ENCODE measurements at regions not wholly inside any gene's neighbourhood (a gene's known extent, or its start where the extent isn't known, plus 50 kb on each side); places are given as distances from the start of the nearest gene placed in this dataset.

DNA sequence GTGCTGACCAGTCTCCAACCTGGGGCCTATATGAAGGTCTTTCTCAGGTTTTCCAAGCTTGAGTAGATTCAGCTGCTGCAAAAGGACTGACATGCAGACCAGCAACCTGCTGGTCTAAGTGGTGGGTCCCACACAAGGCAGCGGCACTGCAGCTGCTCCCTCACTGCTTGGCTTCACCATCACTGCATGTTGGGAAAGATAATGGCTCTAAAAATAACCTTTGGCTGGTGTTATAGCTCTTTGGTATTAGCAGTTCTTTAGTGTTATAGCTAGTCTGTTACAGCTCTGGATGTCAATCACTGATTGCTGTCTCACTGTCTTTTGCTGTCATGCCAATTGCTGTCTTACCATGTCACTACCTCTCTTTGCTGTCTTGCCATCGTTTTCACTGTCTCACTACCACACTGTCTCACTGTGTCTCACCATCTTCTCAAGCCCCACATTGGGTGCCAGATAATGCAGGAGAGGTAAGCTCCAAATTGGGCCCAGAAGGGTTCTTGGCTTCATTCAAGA lies 726.4 kb downstream of the TENT5A start:
- peaks cover 0 to 1% (median 0%) of the 10 kb centered on the region in 3 donors for H3K27me3 Mint-ChIP-seq (ENCODE audit: low read depth in 3 of 3)
- Histone ChIP-seq H2AFZ (ENCODE audit: insufficient read depth, low read depth, low read length, poor library complexity, severe bottlenecking) (no peak overlapping the region), H3K36me3 (replicated peaks in 1 of 2; ENCODE audit: control insufficient read depth in 1 of 2, insufficient read depth in 2 of 2, low read length in 2 of 2) (no peaks in the 10 kb centered on the region), H3K27ac (ENCODE audit: low read depth in 1 of 2, low read length in 2 of 2) (no peak overlapping the region), H3K4me1 (ENCODE audit: control insufficient read depth in 1 of 2, insufficient read depth in 2 of 2, low read length in 2 of 2) (no peaks in the 10 kb centered on the region), H3K9ac (ENCODE audit: insufficient read depth, low read length, poor library complexity, severe bottlenecking) (no peak overlapping the region), H3K9me3 (replicated peaks in 1 of 2; ENCODE audit: control insufficient read depth in 1 of 2, insufficient read depth in 1 of 2, low read length in 2 of 2) (peaks cover 28 to 40% of the 10 kb centered on the region in 2 donors), H3K79me2 (ENCODE audit: insufficient read depth, low read length) (no peaks in the 10 kb centered on the region), H3K4me2 (replicated peaks; ENCODE audit: extremely low read depth, low read length, poor library complexity, severe bottlenecking) (no peak overlapping the region), H4K20me1 (ENCODE audit: insufficient read depth, low read length) (no peaks in the 10 kb centered on the region), H3K4me3 (replicated peaks in 1 of 3; ENCODE audit: low read depth in 2 of 3, low read length in 3 of 3) (no peak overlapping the region), H3K27me3 (ENCODE audit: control insufficient read depth in 2 of 2, insufficient read depth in 2 of 2, low read length in 2 of 2) (no peaks in the 10 kb centered on the region)
- WGBS (ENCODE audit: insufficient coverage) = 100% methylated on average over 1 of the region's 2 CpGs
- peaks cover 4 to 18% (median 10%) of the 10 kb centered on the region in 7 donors for H3K9me3 Mint-ChIP-seq
- H3K27ac Mint-ChIP-seq = peak overlapping the region in 1 of 7 donors; percentile 18
- peak in 1 of 3 donors; percentile 0 for DNase-seq
- H3K36me3 Mint-ChIP-seq = no peaks in the 10 kb centered on the region
- H3K4me3 Mint-ChIP-seq = no peak overlapping the region
- no peaks in the 10 kb centered on the region for H3K4me1 Mint-ChIP-seq
- TF ChIP-seq, protein P1, sequence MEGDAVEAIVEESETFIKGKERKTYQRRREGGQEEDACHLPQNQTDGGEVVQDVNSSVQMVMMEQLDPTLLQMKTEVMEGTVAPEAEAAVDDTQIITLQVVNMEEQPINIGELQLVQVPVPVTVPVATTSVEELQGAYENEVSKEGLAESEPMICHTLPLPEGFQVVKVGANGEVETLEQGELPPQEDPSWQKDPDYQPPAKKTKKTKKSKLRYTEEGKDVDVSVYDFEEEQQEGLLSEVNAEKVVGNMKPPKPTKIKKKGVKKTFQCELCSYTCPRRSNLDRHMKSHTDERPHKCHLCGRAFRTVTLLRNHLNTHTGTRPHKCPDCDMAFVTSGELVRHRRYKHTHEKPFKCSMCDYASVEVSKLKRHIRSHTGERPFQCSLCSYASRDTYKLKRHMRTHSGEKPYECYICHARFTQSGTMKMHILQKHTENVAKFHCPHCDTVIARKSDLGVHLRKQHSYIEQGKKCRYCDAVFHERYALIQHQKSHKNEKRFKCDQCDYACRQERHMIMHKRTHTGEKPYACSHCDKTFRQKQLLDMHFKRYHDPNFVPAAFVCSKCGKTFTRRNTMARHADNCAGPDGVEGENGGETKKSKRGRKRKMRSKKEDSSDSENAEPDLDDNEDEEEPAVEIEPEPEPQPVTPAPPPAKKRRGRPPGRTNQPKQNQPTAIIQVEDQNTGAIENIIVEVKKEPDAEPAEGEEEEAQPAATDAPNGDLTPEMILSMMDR (IDR thresholded peaks at IDR 0.05) = no peak
- intact Hi-C loops (cut with micrococcal nuclease) = no loop called here

DNA sequence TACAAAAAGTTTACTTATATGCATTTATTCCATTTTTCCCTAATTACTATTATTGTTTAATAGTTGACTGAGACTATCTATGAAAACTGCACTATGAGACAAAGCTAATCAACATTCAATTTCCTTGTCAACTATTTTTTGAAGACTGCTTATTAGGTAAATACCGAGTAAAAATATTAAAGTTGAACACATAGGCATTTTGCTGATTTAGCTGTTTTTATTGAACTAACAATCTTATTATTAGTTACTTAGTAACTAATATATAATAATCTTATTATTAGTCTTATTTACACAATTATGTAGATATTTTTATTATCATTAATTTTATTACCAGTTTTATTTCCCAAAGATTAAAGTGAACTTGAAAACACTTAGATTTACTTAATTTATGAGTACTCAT lies 728.8 kb downstream of the TENT5A start:
- H3K27ac ChIP-seq (ENCODE audit: low read depth in 1 of 2, low read length in 2 of 2) = no peak overlapping the region
- no peak overlapping the region for H3K4me3 ChIP-seq (replicated peaks in 1 of 3; ENCODE audit: low read depth in 2 of 3, low read length in 3 of 3)
- H3K4me1 Mint-ChIP-seq = no peaks in the 10 kb centered on the region
- WGBS (ENCODE audit: insufficient coverage) = no CpG with 5 or more reads among the region's 1 CpG
- TF ChIP-seq, protein P1 (IDR thresholded peaks at IDR 0.05) = no peak
- peaks cover 0 to 1% (median 0%) of the 10 kb centered on the region in 3 donors for H3K27me3 Mint-ChIP-seq (ENCODE audit: low read depth in 3 of 3)
- no peak overlapping the region for H3K4me3 Mint-ChIP-seq
- no peaks in the 10 kb centered on the region for H3K27me3 ChIP-seq (ENCODE audit: control insufficient read depth in 2 of 2, insufficient read depth in 2 of 2, low read length in 2 of 2)
- no peaks in the 10 kb centered on the region for H3K4me1 ChIP-seq (ENCODE audit: control insufficient read depth in 1 of 2, insufficient read depth in 2 of 2, low read length in 2 of 2)
- H3K9me3 Mint-ChIP-seq = peaks cover 4 to 18% (median 10%) of the 10 kb centered on the region in 7 donors
- H3K9ac ChIP-seq (ENCODE audit: insufficient read depth, low read length, poor library complexity, severe bottlenecking) = no peak overlapping the region
- H4K20me1 ChIP-seq (ENCODE audit: insufficient read depth, low read length) = no peaks in the 10 kb centered on the region
- DNase-seq = no peak
- H3K9me3 ChIP-seq (replicated peaks in 1 of 2; ENCODE audit: control insufficient read depth in 1 of 2, insufficient read depth in 1 of 2, low read length in 2 of 2) = peaks cover 39 to 54% of the 10 kb centered on the region in 2 donors
- intact Hi-C loops (cut with micrococcal nuclease) = no loop called here
- H3K36me3 ChIP-seq (replicated peaks in 1 of 2; ENCODE audit: control insufficient read depth in 1 of 2, insufficient read depth in 2 of 2, low read length in 2 of 2) = no peaks in the 10 kb centered on the region
- H2AFZ ChIP-seq (ENCODE audit: insufficient read depth, low read depth, low read length, poor library complexity, severe bottlenecking) = no peak overlapping the region
- H3K27ac Mint-ChIP-seq = no peak overlapping the region
- no peaks in the 10 kb centered on the region for H3K36me3 Mint-ChIP-seq
- H3K79me2 ChIP-seq (ENCODE audit: insufficient read depth, low read length) = no peaks in the 10 kb centered on the region
- H3K4me2 ChIP-seq (replicated peaks; ENCODE audit: extremely low read depth, low read length, poor library complexity, severe bottlenecking) = no peak overlapping the region

All from CD14-positive monocyte (primary cell).